ENCODE measurements at regions not wholly inside any gene's neighbourhood (a gene's known extent, or its start where the extent isn't known, plus 50 kb on each side); places are given as distances from the start of the nearest gene placed in this dataset.
A peak's percentile ranks its signal among the peaks of the same experiment; 100 is the strongest.

- Mint-ChIP-seq H3K27me3 (ENCODE audit: low read depth) (no peaks in the 10 kb centered on the region), H3K27ac (no peak overlapping the region), H3K36me3 (ENCODE audit: low read depth) (peaks cover 10% of the 10 kb centered on the region), H3K4me3 (no peak overlapping the region), H3K9me3 (peaks cover 15% of the 10 kb centered on the region), H3K4me1 (peaks cover 20% of the 10 kb centered on the region)
- no peak for TF ChIP-seq CTCF (IDR thresholded peaks at IDR 0.05; ENCODE audit: unreplicated experiment in 3 of 3)
Observed at GRCh38 chr12:111129149-111129767, 208.9 kb upstream of the MYL2 start.

DNA sequence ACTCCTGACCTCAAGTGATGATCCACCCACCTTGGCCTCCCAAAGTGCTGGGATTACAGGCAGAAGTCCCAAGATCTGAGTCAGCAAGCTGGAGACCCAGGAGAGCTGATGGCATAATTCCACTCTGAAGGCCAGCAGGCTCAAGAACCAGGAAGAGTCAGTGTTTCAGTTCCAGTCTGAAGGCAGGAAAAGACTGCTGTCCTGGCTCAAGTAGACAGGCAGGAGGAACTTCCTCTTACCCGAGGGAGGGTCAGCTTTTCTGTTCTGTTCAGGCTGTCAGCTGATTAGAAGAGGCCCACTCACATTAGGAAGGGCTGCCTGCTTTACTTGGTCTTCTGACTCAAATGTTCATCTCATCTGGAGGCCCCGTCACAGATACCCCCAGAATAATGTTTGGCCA lies 206.0 kb upstream of the MYL2 start:
- Mint-ChIP-seq H3K4me1 (peaks cover 39% of the 10 kb centered on the region), H3K4me3 (no peak overlapping the region), H3K36me3 (ENCODE audit: low read depth) (no peaks in the 10 kb centered on the region), H3K9me3 (peaks cover 2% of the 10 kb centered on the region), H3K27ac (peak overlapping the region; percentile 65 to 83 (median 76)), H3K27me3 (ENCODE audit: low read depth) (peaks cover 5% of the 10 kb centered on the region)
- no peak for TF ChIP-seq CTCF (IDR thresholded peaks at IDR 0.05; ENCODE audit: unreplicated experiment in 3 of 3)

- H3K9me3 Mint-ChIP-seq: no peaks in the 10 kb centered on the region
- H3K27me3 Mint-ChIP-seq (ENCODE audit: low read depth): peaks cover 12% of the 10 kb centered on the region
- H3K4me3 Mint-ChIP-seq: peak overlapping the region in 1 of 3 experiments; percentile 39
- no peaks in the 10 kb centered on the region for H3K36me3 Mint-ChIP-seq (ENCODE audit: low read depth)
- peak overlapping the region; percentile 10 to 82 (median 81) for H3K27ac Mint-ChIP-seq
- no peak for TF ChIP-seq CTCF (IDR thresholded peaks at IDR 0.05; ENCODE audit: unreplicated experiment in 3 of 3)
- H3K4me1 Mint-ChIP-seq: peaks cover 46% of the 10 kb centered on the region
Observed at GRCh38 chr12:111124183-111124582, 203.8 kb upstream of the MYL2 start.

DNA sequence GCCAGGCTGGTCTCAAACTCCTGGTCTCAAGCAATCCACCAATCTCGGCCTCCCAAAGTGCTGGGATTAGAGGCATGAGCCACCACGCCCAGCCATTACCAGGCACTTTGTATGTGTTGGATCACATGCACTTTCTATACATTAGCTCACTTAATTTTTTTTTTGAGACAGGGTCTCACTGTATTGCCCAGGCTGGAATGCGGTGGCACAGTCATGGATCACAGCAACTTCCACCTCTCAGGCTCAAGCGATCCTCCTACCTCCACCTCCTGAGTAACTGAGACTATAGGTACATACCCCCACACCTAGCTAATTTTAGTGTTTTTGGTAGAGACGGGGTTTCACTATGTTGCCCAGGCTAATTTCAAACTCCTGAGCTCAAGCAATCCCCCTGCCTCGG lies 203.0 kb upstream of the MYL2 start:
- peaks cover 44% of the 10 kb centered on the region for H3K4me1 Mint-ChIP-seq
- TF ChIP-seq CTCF (IDR thresholded peaks at IDR 0.05; ENCODE audit: unreplicated experiment in 3 of 3): no peak
- H3K27ac Mint-ChIP-seq: peak overlapping the region; percentile 85 to 88 (median 86)
- H3K4me3 Mint-ChIP-seq: no peak overlapping the region
- H3K9me3 Mint-ChIP-seq: no peaks in the 10 kb centered on the region
- no peaks in the 10 kb centered on the region for H3K36me3 Mint-ChIP-seq (ENCODE audit: low read depth)
- peaks cover 14% of the 10 kb centered on the region for H3K27me3 Mint-ChIP-seq (ENCODE audit: low read depth)

DNA sequence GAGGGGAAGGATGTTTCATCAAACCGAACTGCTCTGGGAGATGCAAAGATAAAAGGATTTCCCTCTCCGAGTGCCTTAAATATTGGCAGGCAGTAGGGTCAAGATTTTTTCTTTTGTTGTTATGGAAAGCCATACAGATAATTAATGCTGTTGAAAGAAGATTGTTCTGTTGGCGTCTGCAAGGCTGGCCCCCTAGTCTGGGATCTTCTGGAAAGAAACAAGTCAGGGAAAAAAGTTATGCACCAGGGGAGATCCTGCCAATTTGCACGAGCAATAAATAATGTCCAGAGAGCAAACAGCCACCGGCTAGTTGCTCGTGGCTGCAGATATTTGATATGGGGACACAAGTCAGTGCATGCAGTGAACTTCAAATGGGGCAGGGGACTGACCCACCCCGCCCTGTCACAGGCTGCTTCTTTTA lies 202.1 kb upstream of the MYL2 start:
- peak overlapping the region; percentile 85 to 88 (median 86) for H3K27ac Mint-ChIP-seq
- H3K27me3 Mint-ChIP-seq (ENCODE audit: low read depth): peaks cover 16% of the 10 kb centered on the region
- no peaks in the 10 kb centered on the region for H3K9me3 Mint-ChIP-seq
- TF ChIP-seq CTCF (IDR thresholded peaks at IDR 0.05; ENCODE audit: unreplicated experiment in 3 of 3): no peak
- peaks cover 44% of the 10 kb centered on the region for H3K4me1 Mint-ChIP-seq
- H3K4me3 Mint-ChIP-seq: peak overlapping the region in 2 of 3 experiments; percentile 17 to 47
- peaks cover 2% of the 10 kb centered on the region for H3K36me3 Mint-ChIP-seq (ENCODE audit: low read depth)

DNA sequence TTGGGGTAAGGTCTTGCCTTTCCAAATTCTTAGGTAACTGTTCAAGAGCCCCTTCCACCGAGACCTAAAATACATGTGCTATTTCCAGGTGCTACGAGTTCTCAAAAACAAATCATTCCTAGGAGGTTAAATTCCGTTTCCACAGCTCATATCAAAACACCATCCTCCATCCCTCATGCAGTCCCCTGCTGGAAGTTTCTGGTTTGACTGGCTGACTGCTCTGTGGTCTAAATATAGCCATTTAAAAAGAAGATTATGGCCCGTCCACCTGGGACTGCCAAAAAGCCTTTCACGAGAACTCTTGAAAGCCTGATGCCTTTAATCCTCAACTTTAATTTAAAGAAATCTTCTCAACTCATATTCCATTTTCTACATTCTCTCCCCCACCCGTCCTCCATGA lies 201.5 kb upstream of the MYL2 start:
- peaks cover 16% of the 10 kb centered on the region for H3K27me3 Mint-ChIP-seq (ENCODE audit: low read depth)
- H3K4me1 Mint-ChIP-seq: peaks cover 44% of the 10 kb centered on the region
- peak overlapping the region; percentile 85 to 88 (median 86) for H3K27ac Mint-ChIP-seq
- H3K36me3 Mint-ChIP-seq (ENCODE audit: low read depth): peaks cover 6% of the 10 kb centered on the region
- no peaks in the 10 kb centered on the region for H3K9me3 Mint-ChIP-seq
- peak overlapping the region; percentile 2 to 17 (median 5) for H3K4me3 Mint-ChIP-seq
- peak; percentile 37 to 45 (median 40) for TF ChIP-seq CTCF (IDR thresholded peaks at IDR 0.05; ENCODE audit: unreplicated experiment in 3 of 3)

Data from nephron (organoid).